ENCODE measurements at regions not wholly inside any gene's neighbourhood (a gene's known extent, or its start where the extent isn't known, plus 50 kb on each side); places are given as distances from the start of the nearest gene placed in this dataset.

DNA sequence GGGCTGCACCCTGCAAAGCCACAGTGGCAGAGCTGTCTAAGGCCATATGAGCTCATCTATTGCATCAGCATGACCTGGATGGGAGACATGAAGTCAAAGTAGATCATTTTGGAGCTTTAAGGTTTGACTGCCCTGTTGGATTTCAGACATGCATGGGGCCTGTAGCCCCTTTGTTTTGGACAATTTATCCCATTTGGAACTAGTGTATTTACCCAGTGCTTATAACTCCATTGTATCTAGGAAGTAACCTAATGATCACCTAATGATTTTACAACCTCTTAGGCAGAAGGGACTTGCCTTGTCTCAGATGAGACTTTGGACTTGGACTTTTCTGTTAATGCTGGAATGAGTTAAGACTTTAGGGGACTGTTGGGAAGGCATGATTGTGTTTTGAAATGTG, 575.4 kb downstream of the EPM2A start:
- in situ Hi-C loops (cut with HindIII; ENCODE audit: low pct_unique_long_range_greater_than_20kb, low sequenced_read_pairs): no loop called here
- TF ChIP-seq SIN3A (IDR thresholded peaks at IDR 0.05; ENCODE audit: borderline replicate concordance, insufficient read depth, low read depth, low read length): no peak
- TF ChIP-seq, protein P1, sequence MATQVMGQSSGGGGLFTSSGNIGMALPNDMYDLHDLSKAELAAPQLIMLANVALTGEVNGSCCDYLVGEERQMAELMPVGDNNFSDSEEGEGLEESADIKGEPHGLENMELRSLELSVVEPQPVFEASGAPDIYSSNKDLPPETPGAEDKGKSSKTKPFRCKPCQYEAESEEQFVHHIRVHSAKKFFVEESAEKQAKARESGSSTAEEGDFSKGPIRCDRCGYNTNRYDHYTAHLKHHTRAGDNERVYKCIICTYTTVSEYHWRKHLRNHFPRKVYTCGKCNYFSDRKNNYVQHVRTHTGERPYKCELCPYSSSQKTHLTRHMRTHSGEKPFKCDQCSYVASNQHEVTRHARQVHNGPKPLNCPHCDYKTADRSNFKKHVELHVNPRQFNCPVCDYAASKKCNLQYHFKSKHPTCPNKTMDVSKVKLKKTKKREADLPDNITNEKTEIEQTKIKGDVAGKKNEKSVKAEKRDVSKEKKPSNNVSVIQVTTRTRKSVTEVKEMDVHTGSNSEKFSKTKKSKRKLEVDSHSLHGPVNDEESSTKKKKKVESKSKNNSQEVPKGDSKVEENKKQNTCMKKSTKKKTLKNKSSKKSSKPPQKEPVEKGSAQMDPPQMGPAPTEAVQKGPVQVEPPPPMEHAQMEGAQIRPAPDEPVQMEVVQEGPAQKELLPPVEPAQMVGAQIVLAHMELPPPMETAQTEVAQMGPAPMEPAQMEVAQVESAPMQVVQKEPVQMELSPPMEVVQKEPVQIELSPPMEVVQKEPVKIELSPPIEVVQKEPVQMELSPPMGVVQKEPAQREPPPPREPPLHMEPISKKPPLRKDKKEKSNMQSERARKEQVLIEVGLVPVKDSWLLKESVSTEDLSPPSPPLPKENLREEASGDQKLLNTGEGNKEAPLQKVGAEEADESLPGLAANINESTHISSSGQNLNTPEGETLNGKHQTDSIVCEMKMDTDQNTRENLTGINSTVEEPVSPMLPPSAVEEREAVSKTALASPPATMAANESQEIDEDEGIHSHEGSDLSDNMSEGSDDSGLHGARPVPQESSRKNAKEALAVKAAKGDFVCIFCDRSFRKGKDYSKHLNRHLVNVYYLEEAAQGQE (IDR thresholded peaks at IDR 0.05; ENCODE audit: insufficient read depth in 1 of 2, low read depth in 2 of 2, low read length in 1 of 2): no peak
- no peak for TF ChIP-seq CTCF (IDR thresholded peaks at IDR 0.05)
- no peak for TF ChIP-seq POLR2AphosphoS5 (IDR thresholded peaks at IDR 0.05; ENCODE audit: low read depth, low read length)
- no peak for TF ChIP-seq TCF7L2 (IDR thresholded peaks at IDR 0.05; ENCODE audit: low read depth, low read length)
- no peaks in the 10 kb centered on the region for H3K27me3 ChIP-seq (ENCODE audit: control insufficient read depth, insufficient read depth, low read length)
- H3K4me3 ChIP-seq (ENCODE audit: low read depth in 2 of 2, low read length in 2 of 2): no peak overlapping the region
- DNase-seq (ENCODE audit: low read depth, low spot score) (no peak), ATAC-seq (no peak)
- H3K4me1 ChIP-seq (ENCODE audit: control insufficient read depth, insufficient read depth, low read length): no peaks in the 10 kb centered on the region
- BruUV-seq (replicated peaks): no TSS peak
- H3K27ac ChIP-seq (ENCODE audit: low read length): no peak overlapping the region
- H3K9me3 ChIP-seq (ENCODE audit: control insufficient read depth, insufficient read depth, low read depth, low read length): no peaks in the 10 kb centered on the region
- no peaks in the 10 kb centered on the region for H3K36me3 ChIP-seq (ENCODE audit: control insufficient read depth, insufficient read depth, low read length)
- intact Hi-C loops (cut with micrococcal nuclease; ENCODE audit: unreplicated experiment): no loop called here
- CTCF ChIA-PET: no interaction called here
- POLR2A ChIA-PET: no interaction called here

- no peaks in the 10 kb centered on the region for H3K9me3 ChIP-seq (ENCODE audit: control insufficient read depth, insufficient read depth, low read depth, low read length)
- DNase-seq (ENCODE audit: low read depth, low spot score) (no peak), ATAC-seq (no peak)
- no peak overlapping the region for H3K27ac ChIP-seq (ENCODE audit: low read length)
- H3K27me3 ChIP-seq (ENCODE audit: control insufficient read depth, insufficient read depth, low read length): no peaks in the 10 kb centered on the region
- no peaks in the 10 kb centered on the region for H3K36me3 ChIP-seq (ENCODE audit: control insufficient read depth, insufficient read depth, low read length)
- intact Hi-C loops (cut with micrococcal nuclease; ENCODE audit: unreplicated experiment) (no loop called here), in situ Hi-C loops (cut with HindIII; ENCODE audit: low pct_unique_long_range_greater_than_20kb, low sequenced_read_pairs) (no loop called here)
- H3K4me3 ChIP-seq (ENCODE audit: low read depth in 2 of 2, low read length in 2 of 2): no peak overlapping the region
- ChIA-PET POLR2A (no interaction called here), CTCF (no interaction called here)
- BruUV-seq (replicated peaks): no TSS peak
- H3K4me1 ChIP-seq (ENCODE audit: control insufficient read depth, insufficient read depth, low read length): no peaks in the 10 kb centered on the region
- TF ChIP-seq, protein P1 (IDR thresholded peaks at IDR 0.05; ENCODE audit: insufficient read depth in 1 of 2, low read depth in 2 of 2, low read length in 1 of 2): no peak
- no peak for TF ChIP-seq TCF7L2 (IDR thresholded peaks at IDR 0.05; ENCODE audit: low read depth, low read length)
- no peak for TF ChIP-seq POLR2AphosphoS5 (IDR thresholded peaks at IDR 0.05; ENCODE audit: low read depth, low read length)
- TF ChIP-seq CTCF (IDR thresholded peaks at IDR 0.05): no peak
- TF ChIP-seq SIN3A (IDR thresholded peaks at IDR 0.05; ENCODE audit: borderline replicate concordance, insufficient read depth, low read depth, low read length): no peak
Measured at GRCh38 chr6:145161501-145161900, 573.8 kb downstream of the EPM2A start.
